Keratinocyte (primary cell): ENCODE measurements at regions not wholly inside any gene's neighbourhood (a gene's known extent, or its start where the extent isn't known, plus 50 kb on each side); places are given as distances from the start of the nearest gene placed in this dataset.

Experiments used
- DNase-seq: peaks from one replicate; pipeline ENCODE4 v3.0.0-alpha.2; 2011; ENCODE audit warnings: low read depth, missing footprints, low spot score
- FAIRE-seq: peaks from 2 replicates; lab custom pipeline; 2011; peaks lifted over from hg19 to GRCh38; lab: Jason Lieb, UNC
- H2AFZ ChIP-seq: 2 replicates; pipeline ENCODE4 v1.6.0; 2012; ENCODE audit warnings: low read length, control low read depth, inconsistent platforms; ENCODE audit not compliant: control insufficient read depth
- H3K27ac ChIP-seq: 2 replicates; pipeline ENCODE4 v1.5.1; 2011; ENCODE audit warnings: low read length; ENCODE audit not compliant: control insufficient read depth, insufficient read depth
- H3K27me3 ChIP-seq: 3 replicates; pipeline ENCODE4 v1.6.0; 2011; ENCODE audit warnings: low read length; ENCODE audit not compliant: control insufficient read depth, insufficient read depth; ENCODE audit errors: extremely low read depth
- H3K36me3 ChIP-seq, 2 experiments: 2 replicates in 1 of 2; 3 replicates in 1 of 2; pipeline ENCODE4 v1.5.1; 2011; ENCODE audit warnings: low read length in 2 of 2, mild to moderate bottlenecking in 1 of 2; ENCODE audit not compliant: control insufficient read depth in 2 of 2, insufficient read depth in 2 of 2; ENCODE audit errors: extremely low read depth in 1 of 2
- H3K4me1 ChIP-seq: 3 replicates; pipeline ENCODE4 v1.5.1; 2011; ENCODE audit warnings: low read length; ENCODE audit not compliant: control insufficient read depth, insufficient read depth; ENCODE audit errors: extremely low read depth
- H3K4me2 ChIP-seq: 3 replicates; pipeline ENCODE4 v1.6.0; 2011; ENCODE audit warnings: low read depth, low read length; ENCODE audit not compliant: control insufficient read depth, insufficient read depth; ENCODE audit errors: extremely low read depth
- H3K4me3 ChIP-seq, 3 experiments: fragments of 200-600 bp in 1 of 3; sonication (generic) in 1 of 3; 2 replicates in 2 of 3; 3 replicates in 1 of 3; pipeline ENCODE4 v1.5.1; 2011 to 2016; ENCODE audit warnings: low read length in 3 of 3, mild to moderate bottlenecking in 3 of 3, control low read depth in 2 of 3, inconsistent platforms in 1 of 3, low read depth in 1 of 3, mixed read lengths in 1 of 3, mixed run types in 1 of 3, moderate library complexity in 1 of 3; ENCODE audit not compliant: control insufficient read depth in 2 of 3, insufficient read depth in 2 of 3; ENCODE audit errors: extremely low read depth in 1 of 3
- H3K79me2 ChIP-seq: 2 replicates; pipeline ENCODE4 v1.6.0; 2012; ENCODE audit warnings: low read length; ENCODE audit not compliant: control insufficient read depth, insufficient read depth
- H3K9ac ChIP-seq: 3 replicates; pipeline ENCODE4 v1.6.0; 2011; ENCODE audit warnings: low read length; ENCODE audit not compliant: control insufficient read depth, insufficient read depth; ENCODE audit errors: extremely low read depth
- H3K9me1 ChIP-seq: 3 replicates; pipeline ENCODE4 v1.6.0; 2011; ENCODE audit warnings: low read length; ENCODE audit not compliant: control insufficient read depth, insufficient read depth; ENCODE audit errors: extremely low read depth
- H3K9me3 ChIP-seq: 2 replicates; pipeline ENCODE4 v1.5.1; 2012; ENCODE audit warnings: low read depth, low read length; ENCODE audit not compliant: control insufficient read depth
- H4K20me1 ChIP-seq: 3 replicates; pipeline ENCODE4 v1.6.0; 2011; ENCODE audit warnings: low read length; ENCODE audit not compliant: control insufficient read depth, insufficient read depth; ENCODE audit errors: extremely low read depth
- CTCF ChIP-seq, 3 experiments: IDR thresholded peaks in 1 of 3; conservative IDR thresholded peaks in 1 of 3; optimal IDR thresholded peaks in 1 of 3; 2 replicates in 2 of 3; 3 replicates in 1 of 3; pipeline versions ENCODE3 to v1.5.1; 2011; ENCODE audit warnings: low read length in 3 of 3, mild to moderate bottlenecking in 3 of 3, moderate library complexity in 2 of 3, control low read depth in 1 of 3, inconsistent platforms in 1 of 3; ENCODE audit not compliant: insufficient read depth in 2 of 3; ENCODE audit errors: extremely low read depth in 1 of 3
- EZH2 ChIP-seq: IDR thresholded peaks from one replicate; pipeline ENCODE4 v1.6.1; 2012; ENCODE audit warnings: inconsistent platforms, mild to moderate bottlenecking, low read length, moderate library complexity
- dilution Hi-C: fragments of 300-500 bp; cut with MboI; formaldehyde crosslinking; loops from one replicate; pipeline ENCODE4 v1.7.0; 2020; ENCODE audit warnings: low sequenced_read_pairs; ENCODE audit not compliant: extremely low pct_ligation_motif_present

- no peak overlapping the region for H3K4me3 ChIP-seq
- peak; percentile 29 for FAIRE-seq
- no peak for DNase-seq
- no peaks in the 10 kb centered on the region for H3K4me1 ChIP-seq
- dilution Hi-C loops: no loop called here
- H3K9me1 ChIP-seq: no peaks in the 10 kb centered on the region
- no peak overlapping the region for H3K27ac ChIP-seq
- peak overlapping the region; percentile 5 for H2AFZ ChIP-seq
- H3K9ac ChIP-seq: no peak overlapping the region
- H4K20me1 ChIP-seq: no peaks in the 10 kb centered on the region
- no peak overlapping the region for H3K4me2 ChIP-seq
- H3K36me3 ChIP-seq: no peaks in the 10 kb centered on the region
- no peaks in the 10 kb centered on the region for H3K9me3 ChIP-seq
- TF ChIP-seq CTCF (optimal IDR thresholded peaks at IDR 0.05 in 1 of 3, IDR thresholded peaks at IDR 0.05 in 1 of 3, conservative IDR thresholded peaks at IDR 0.05 in 1 of 3; ENCODE audit: extremely low read depth in 1 of 3, insufficient read depth in 2 of 3, low read length in 3 of 3): no peak
- no peak for TF ChIP-seq EZH2
- no peaks in the 10 kb centered on the region for H3K27me3 ChIP-seq
- no peaks in the 10 kb centered on the region for H3K79me2 ChIP-seq
Observed at GRCh38 chr7:20870977-20871376, 84.3 kb upstream of the SP8 start.

- dilution Hi-C loops: no loop called here
- H3K9me3 ChIP-seq: no peaks in the 10 kb centered on the region
- TF ChIP-seq EZH2: no peak
- TF ChIP-seq CTCF (optimal IDR thresholded peaks at IDR 0.05 in 1 of 3, IDR thresholded peaks at IDR 0.05 in 1 of 3, conservative IDR thresholded peaks at IDR 0.05 in 1 of 3; ENCODE audit: extremely low read depth in 1 of 3, insufficient read depth in 2 of 3, low read length in 3 of 3): no peak
Observed at GRCh38 chr7:20892776-20893175, 106.1 kb upstream of the SP8 start.

More at GRCh38 chr7:20892776-20893175, 106.1 kb upstream of the SP8 start:
- Histone ChIP-seq H3K27me3 (no peaks in the 10 kb centered on the region), H3K27ac (no peak overlapping the region), H3K9ac (no peak overlapping the region), H3K79me2 (no peaks in the 10 kb centered on the region), H4K20me1 (no peaks in the 10 kb centered on the region), H3K4me1 (peaks cover 17% of the 10 kb centered on the region), H3K9me1 (no peaks in the 10 kb centered on the region), H3K36me3 (no peaks in the 10 kb centered on the region), H3K4me2 (no peak overlapping the region), H2AFZ (no peak overlapping the region), H3K4me3 (no peak overlapping the region)
- DNase-seq (no peak), FAIRE-seq (no peak)
